ENCODE measurements at regions not wholly inside any gene's neighbourhood (a gene's known extent, or its start where the extent isn't known, plus 50 kb on each side); places are given as distances from the start of the nearest gene placed in this dataset.
A peak's percentile ranks its signal among the peaks of the same experiment; 100 is the strongest.
"Not testable (repeated sequence)": the region's sequence is repeated elsewhere in the genome, so short reads cannot be mapped to it uniquely, and the experiment has no call there.

DNA sequence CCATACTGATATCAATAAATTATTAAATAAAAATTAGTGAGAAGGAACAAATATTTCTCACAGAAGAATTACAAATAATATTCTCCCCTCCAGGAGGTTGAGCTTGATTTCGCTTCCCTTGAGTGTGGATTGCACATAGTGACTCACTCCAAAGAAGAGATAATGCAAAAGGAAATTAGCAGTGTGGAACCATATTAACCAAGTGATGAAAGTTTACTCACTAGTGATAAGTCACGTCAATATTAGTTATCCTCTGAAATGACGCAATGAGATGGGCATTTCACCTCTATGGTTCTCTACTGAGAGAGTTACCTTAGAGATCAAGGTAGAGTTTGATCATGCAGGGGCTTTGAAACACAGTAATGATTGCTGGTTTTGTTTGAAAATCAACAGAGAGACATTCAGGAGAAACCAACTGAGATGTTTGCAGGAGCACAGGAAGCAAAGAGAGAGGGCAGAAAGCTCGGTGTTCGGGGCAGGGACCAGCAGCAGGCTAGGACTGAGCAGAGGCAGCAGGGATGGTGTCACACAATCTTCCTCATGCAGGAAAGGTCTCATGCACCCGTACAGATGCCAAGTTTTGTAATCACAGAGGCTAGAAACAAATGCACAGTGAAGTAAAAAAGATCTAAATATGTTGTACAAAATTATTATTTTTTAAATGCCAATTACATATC is 634.5 kb downstream of the QKI start:
- no peaks in the 10 kb centered on the region for H3K9me3 ChIP-seq
- no peaks in the 10 kb centered on the region for H3K27me3 ChIP-seq
- no peaks in the 10 kb centered on the region for H3K36me3 ChIP-seq
- intact Hi-C loops (cut with DNase I), result no loop called here
- DNase-seq (ENCODE audit: extremely low spot score in 2 of 2), result no peak
- TF ChIP-seq, protein P1, sequence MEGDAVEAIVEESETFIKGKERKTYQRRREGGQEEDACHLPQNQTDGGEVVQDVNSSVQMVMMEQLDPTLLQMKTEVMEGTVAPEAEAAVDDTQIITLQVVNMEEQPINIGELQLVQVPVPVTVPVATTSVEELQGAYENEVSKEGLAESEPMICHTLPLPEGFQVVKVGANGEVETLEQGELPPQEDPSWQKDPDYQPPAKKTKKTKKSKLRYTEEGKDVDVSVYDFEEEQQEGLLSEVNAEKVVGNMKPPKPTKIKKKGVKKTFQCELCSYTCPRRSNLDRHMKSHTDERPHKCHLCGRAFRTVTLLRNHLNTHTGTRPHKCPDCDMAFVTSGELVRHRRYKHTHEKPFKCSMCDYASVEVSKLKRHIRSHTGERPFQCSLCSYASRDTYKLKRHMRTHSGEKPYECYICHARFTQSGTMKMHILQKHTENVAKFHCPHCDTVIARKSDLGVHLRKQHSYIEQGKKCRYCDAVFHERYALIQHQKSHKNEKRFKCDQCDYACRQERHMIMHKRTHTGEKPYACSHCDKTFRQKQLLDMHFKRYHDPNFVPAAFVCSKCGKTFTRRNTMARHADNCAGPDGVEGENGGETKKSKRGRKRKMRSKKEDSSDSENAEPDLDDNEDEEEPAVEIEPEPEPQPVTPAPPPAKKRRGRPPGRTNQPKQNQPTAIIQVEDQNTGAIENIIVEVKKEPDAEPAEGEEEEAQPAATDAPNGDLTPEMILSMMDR (IDR thresholded peaks at IDR 0.05), result no peak
- no peak for TF ChIP-seq POLR2A (IDR thresholded peaks at IDR 0.05)
- TF ChIP-seq POLR2AphosphoS5 (IDR thresholded peaks at IDR 0.05; ENCODE audit: insufficient read depth in 1 of 2, low read depth in 1 of 2), result no peak
- no peak overlapping the region for H3K27ac ChIP-seq
- no peak overlapping the region for H3K4me3 ChIP-seq
- no peaks in the 10 kb centered on the region for H3K4me1 ChIP-seq

DNA sequence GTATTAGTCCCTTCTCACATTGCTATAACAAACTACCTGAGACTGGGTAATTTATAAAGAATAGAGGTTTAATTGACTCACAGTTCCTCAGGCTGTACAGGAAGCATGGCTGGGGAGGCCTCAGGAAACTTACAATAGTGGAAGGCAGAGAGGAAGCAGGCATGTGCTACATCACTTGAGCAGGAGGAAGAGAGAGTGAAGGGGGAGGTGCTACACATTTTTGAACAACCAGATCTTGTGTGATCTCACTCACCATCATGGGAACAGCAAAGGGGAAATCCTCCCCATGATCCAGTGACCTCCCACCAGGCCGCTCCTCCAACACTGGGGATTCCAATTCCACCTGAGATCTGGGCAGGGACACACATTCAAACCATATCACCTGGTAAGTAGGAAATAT is 630.6 kb downstream of the QKI start:
- H3K4me3 ChIP-seq, result no peak overlapping the region
- no peaks in the 10 kb centered on the region for H3K36me3 ChIP-seq
- TF ChIP-seq POLR2AphosphoS5 (IDR thresholded peaks at IDR 0.05; ENCODE audit: insufficient read depth in 1 of 2, low read depth in 1 of 2) (no peak), POLR2A (IDR thresholded peaks at IDR 0.05) (no peak)
- TF ChIP-seq, protein P1 (IDR thresholded peaks at IDR 0.05), result no peak
- intact Hi-C loops (cut with DNase I), result no loop called here
- H3K27me3 ChIP-seq, result no peaks in the 10 kb centered on the region
- no peak overlapping the region for H3K27ac ChIP-seq
- no peak for DNase-seq (ENCODE audit: extremely low spot score in 2 of 2)
- no peaks in the 10 kb centered on the region for H3K9me3 ChIP-seq
- no peaks in the 10 kb centered on the region for H3K4me1 ChIP-seq

DNA sequence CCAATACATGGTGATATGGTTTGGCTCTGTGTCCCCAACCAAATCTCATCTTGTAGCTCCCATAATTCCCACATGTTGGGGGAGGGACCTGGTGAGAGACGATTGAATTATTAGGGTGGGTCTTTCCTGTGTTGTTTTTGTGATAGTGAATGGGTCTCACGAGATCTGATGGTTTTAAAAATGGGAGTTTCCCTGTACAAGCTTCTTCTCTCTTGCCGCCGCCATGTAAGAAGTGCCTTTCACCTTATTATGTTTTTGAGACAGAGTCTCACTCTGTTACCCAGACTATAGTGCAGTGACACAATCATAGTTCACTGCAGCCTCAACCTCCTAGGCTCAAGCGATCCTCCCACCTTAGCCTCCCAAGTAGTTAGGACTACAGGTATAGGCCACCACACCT is 629.1 kb downstream of the QKI start:
- H3K36me3 ChIP-seq; H3K27ac ChIP-seq; H3K4me3 ChIP-seq; DNase-seq (ENCODE audit: extremely low spot score in 2 of 2); intact Hi-C loops (cut with DNase I); H3K9me3 ChIP-seq; H3K27me3 ChIP-seq; H3K4me1 ChIP-seq: not testable (repeated sequence)

DNA sequence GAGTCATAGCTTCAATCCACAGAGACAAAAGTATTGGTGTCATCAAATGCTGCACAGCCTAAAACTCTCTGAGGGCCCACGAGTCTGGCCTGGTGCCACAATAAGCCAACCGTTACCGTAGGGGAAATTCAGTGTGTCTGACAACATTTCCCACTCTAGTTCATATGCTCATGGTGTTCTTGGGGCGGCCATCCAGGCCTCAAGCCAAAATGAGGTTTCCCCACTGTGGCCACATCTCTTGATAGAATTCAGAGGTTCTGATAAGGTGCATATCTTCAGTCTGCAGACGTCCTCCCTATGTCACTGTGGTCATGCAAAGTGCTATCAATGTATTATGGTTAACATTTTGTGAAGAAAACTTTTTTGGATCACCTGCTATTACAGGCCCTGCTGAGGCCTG is 627.7 kb downstream of the QKI start:
- H3K4me3 ChIP-seq, result no peak overlapping the region
- no peaks in the 10 kb centered on the region for H3K9me3 ChIP-seq
- intact Hi-C loops (cut with DNase I), result no loop called here
- no peaks in the 10 kb centered on the region for H3K27me3 ChIP-seq
- H3K27ac ChIP-seq, result peak overlapping the region; percentile 7
- H3K36me3 ChIP-seq, result no peaks in the 10 kb centered on the region
- no peak for DNase-seq (ENCODE audit: extremely low spot score in 2 of 2)
- TF ChIP-seq POLR2A (IDR thresholded peaks at IDR 0.05), result no peak
- no peak for TF ChIP-seq POLR2AphosphoS5 (IDR thresholded peaks at IDR 0.05; ENCODE audit: insufficient read depth in 1 of 2, low read depth in 1 of 2)
- TF ChIP-seq, protein P1 (IDR thresholded peaks at IDR 0.05), result no peak
- no peaks in the 10 kb centered on the region for H3K4me1 ChIP-seq

DNA sequence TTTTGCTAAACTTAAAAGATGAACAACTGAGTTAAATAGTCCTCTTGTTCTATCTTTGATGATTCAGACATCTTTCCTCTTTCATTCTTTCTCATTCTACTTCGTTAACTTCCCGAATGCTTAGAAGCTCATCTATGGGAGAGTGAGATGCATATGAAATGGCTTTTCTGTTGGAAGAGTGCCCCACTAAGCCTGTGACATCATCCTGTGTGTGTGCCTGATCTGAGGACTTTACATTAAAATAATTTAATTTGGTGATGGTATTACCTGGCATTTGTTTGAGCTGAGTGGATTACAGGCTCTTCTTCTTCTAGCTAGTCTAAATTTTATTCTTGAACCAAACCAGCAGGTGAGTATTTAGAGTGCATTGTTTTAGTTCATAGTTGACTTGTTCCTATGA is 626.5 kb downstream of the QKI start:
- no peak overlapping the region for H3K27ac ChIP-seq
- H3K4me3 ChIP-seq, result no peak overlapping the region
- H3K4me1 ChIP-seq, result no peaks in the 10 kb centered on the region
- TF ChIP-seq POLR2AphosphoS5 (IDR thresholded peaks at IDR 0.05; ENCODE audit: insufficient read depth in 1 of 2, low read depth in 1 of 2) (no peak), POLR2A (IDR thresholded peaks at IDR 0.05) (no peak)
- TF ChIP-seq, protein P1 (IDR thresholded peaks at IDR 0.05), result no peak
- no peaks in the 10 kb centered on the region for H3K27me3 ChIP-seq
- DNase-seq (ENCODE audit: extremely low spot score in 2 of 2), result no peak
- no peaks in the 10 kb centered on the region for H3K9me3 ChIP-seq
- H3K36me3 ChIP-seq, result no peaks in the 10 kb centered on the region
- intact Hi-C loops (cut with DNase I), result no loop called here
